Left lung (tissue), 4 donors: ENCODE measurements at regions not wholly inside any gene's neighbourhood (a gene's known extent, or its start where the extent isn't known, plus 50 kb on each side); places are given as distances from the start of the nearest gene placed in this dataset.
A peak's percentile ranks its signal among the peaks of the same experiment; 100 is the strongest.

Experiments
- ATAC-seq: fragments of 200-7000 bp; cut with Tn5 transposase; one replicate; pipeline ENCODE4 v1.9.1; 2020; ENCODE audit warnings: moderate library complexity
- DNase-seq, 4 donors: peaks; one replicate each; pipeline ENCODE4 v3.0.0-alpha.2; 2013 to 2020
- H3K27ac ChIP-seq, 2 donors: fragments of 200-600 bp; sonication (generic) in 1 of 2; one replicate each; pipeline versions ENCODE4 v1.5.0 to v1.8.0; 2020 to 2021
- H3K27me3 ChIP-seq, 2 donors: fragments of 200-600 bp; sonication (generic) in 1 of 2; one replicate each; pipeline versions ENCODE4 v1.5.0 to v1.8.0; 2020 to 2021
- H3K36me3 ChIP-seq, 2 donors: fragments of 200-600 bp; sonication (generic) in 1 of 2; one replicate each; pipeline versions ENCODE4 v1.5.0 to v1.8.0; 2020 to 2021
- H3K4me1 ChIP-seq, 2 donors: fragments of 200-600 bp; one replicate each; pipeline ENCODE4 v1.8.0; 2021
- H3K4me3 ChIP-seq, 2 donors: fragments of 200-600 bp; sonication (generic) in 1 of 2; one replicate each; pipeline versions ENCODE4 v1.5.0 to v1.8.0; 2020 to 2021; ENCODE audit warnings: mild to moderate bottlenecking in 1 of 2
- H3K9me3 ChIP-seq, 2 donors: fragments of 200-600 bp; sonication (generic) in 1 of 2; one replicate each; pipeline versions ENCODE4 v1.5.0 to v1.8.0; 2020 to 2021
- CTCF ChIP-seq, 2 donors: fragments of 200-600 bp; sonication (generic) in 1 of 2; IDR thresholded peaks; one replicate each; pipeline versions ENCODE4 v1.5.0 to v1.8.0; 2021; ENCODE audit warnings: antibody characterized with exemption in 2 of 2
- intact Hi-C, 2 donors: fragments of 100-400 bp; cut with DNase I; formaldehyde crosslinking; loops; one replicate each; pipeline versions ENCODE4 v1.11.2 to v1.14.2; 2022
- donor health status: DM: no; HTN: yes; CAD: no.
- donor health status: DM: no; HTN: no; CAD: no.

DNA sequence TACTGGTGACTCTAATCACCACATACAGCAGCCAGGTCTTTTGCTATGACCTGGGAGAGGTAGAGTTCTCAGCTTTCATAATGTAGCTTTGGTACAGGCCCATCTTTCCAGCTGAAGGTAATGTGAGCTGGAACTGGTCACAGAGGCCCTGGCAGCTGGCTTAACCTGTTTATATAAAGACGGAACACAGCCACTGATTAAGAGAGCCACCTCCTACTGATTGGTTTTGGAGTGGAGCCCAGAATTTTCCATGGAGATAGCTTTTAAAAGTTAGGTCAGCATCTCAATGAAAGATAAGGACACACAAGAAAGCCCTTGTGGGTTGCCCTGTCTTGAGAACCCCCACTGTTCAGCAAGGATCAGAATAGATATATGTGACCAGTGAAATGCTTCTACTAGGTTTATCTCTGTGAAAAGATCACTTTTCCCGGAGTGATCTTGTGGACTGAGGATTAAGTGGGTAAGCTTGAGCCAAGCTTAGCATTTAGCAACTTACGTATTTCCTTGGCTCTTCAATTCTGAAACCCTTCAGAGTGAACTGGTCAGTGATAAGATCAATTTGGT lies 213.7 kb upstream of the CITED2 start:
- peaks cover 10 to 16% of the 10 kb centered on the region in 2 donors for H3K4me1 ChIP-seq
- H3K27ac ChIP-seq, result peak overlapping the region in 1 of 2 donors; percentile 30
- ATAC-seq (peak; percentile 74), DNase-seq (peak in 1 of 4 donors; percentile 41)
- no peaks in the 10 kb centered on the region for H3K9me3 ChIP-seq
- intact Hi-C loops, result no loop called here
- H3K4me3 ChIP-seq, result no peak overlapping the region
- TF ChIP-seq CTCF (IDR thresholded peaks at IDR 0.05), result no peak
- no peaks in the 10 kb centered on the region for H3K27me3 ChIP-seq
- no peaks in the 10 kb centered on the region for H3K36me3 ChIP-seq

DNA sequence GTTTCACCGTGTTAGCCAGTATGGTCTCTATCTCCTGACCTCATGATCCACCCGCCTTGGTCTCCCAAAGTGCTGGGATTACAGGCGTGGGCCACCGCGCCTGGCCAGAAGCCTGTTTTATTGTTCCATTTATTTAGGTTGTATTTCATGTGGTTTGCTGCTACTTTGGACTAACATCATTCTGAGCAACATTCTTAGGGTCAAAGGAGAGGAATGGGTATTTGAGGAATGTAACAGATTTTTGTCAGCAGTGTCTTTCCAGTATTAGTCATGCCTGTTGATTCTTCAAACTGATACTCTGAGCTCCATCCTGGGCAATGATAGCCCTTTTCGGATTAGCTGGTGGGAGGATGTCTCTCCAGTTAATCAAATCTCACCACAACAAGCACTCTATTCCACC lies 213.0 kb upstream of the CITED2 start:
- DNase-seq (no peak), ATAC-seq (no peak)
- intact Hi-C loops, result no loop called here
- Histone ChIP-seq H3K9me3 (no peaks in the 10 kb centered on the region), H3K4me3 (no peak overlapping the region), H3K27me3 (no peaks in the 10 kb centered on the region), H3K36me3 (no peaks in the 10 kb centered on the region), H3K4me1 (peaks cover 10 to 16% of the 10 kb centered on the region in 2 donors), H3K27ac (peak overlapping the region in 1 of 2 donors; percentile 30)
- no peak for TF ChIP-seq CTCF (IDR thresholded peaks at IDR 0.05)

DNA sequence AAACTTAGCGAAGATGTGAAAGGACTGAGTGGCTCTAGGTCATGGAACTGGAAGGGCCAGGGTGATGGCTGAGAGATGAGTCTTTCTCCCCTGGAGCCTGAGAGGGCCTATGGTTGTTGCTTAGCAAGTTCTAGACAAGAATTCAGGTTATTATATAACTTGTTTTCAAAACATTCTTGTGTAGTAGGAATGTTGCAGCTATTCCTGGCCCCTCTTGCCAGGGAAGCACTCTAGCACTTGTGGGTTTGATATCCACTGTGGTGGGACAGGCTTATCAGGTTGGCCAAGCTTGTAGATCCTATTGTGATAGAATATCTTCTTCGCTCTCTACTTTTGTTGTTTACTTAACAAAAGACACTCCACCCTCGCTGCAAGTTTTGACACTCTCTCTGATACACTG lies 211.8 kb upstream of the CITED2 start:
- DNase-seq, result no peak
- Histone ChIP-seq H3K36me3 (no peaks in the 10 kb centered on the region), H3K27me3 (no peaks in the 10 kb centered on the region), H3K4me3 (no peak overlapping the region), H3K27ac (no peak overlapping the region), H3K4me1 (peaks cover 6 to 10% of the 10 kb centered on the region in 2 donors), H3K9me3 (no peaks in the 10 kb centered on the region)
- ATAC-seq, result no peak
- no peak for TF ChIP-seq CTCF (IDR thresholded peaks at IDR 0.05)
- intact Hi-C loops, result no loop called here

- ATAC-seq (no peak), DNase-seq (no peak)
- H3K27ac ChIP-seq, result no peak overlapping the region
- H3K36me3 ChIP-seq, result no peaks in the 10 kb centered on the region
- peaks cover 0 to 10% of the 10 kb centered on the region in 2 donors for H3K4me1 ChIP-seq
- TF ChIP-seq CTCF (IDR thresholded peaks at IDR 0.05), result no peak
- no peak overlapping the region for H3K4me3 ChIP-seq
- intact Hi-C loops, result no loop called here
- H3K9me3 ChIP-seq, result no peaks in the 10 kb centered on the region
- no peaks in the 10 kb centered on the region for H3K27me3 ChIP-seq
Observed at GRCh38 chr6:139584599-139584998, 210.2 kb upstream of the CITED2 start.

- peaks cover 0 to 10% of the 10 kb centered on the region in 2 donors for H3K4me1 ChIP-seq
- ATAC-seq (no peak), DNase-seq (no peak)
- no peaks in the 10 kb centered on the region for H3K36me3 ChIP-seq
- no peak overlapping the region for H3K4me3 ChIP-seq
- H3K27me3 ChIP-seq, result no peaks in the 10 kb centered on the region
- TF ChIP-seq CTCF (IDR thresholded peaks at IDR 0.05), result no peak
- no peak overlapping the region for H3K27ac ChIP-seq
- no peaks in the 10 kb centered on the region for H3K9me3 ChIP-seq
- intact Hi-C loops, result no loop called here
Observed at GRCh38 chr6:139583420-139583819, 209.0 kb upstream of the CITED2 start.
